ENCODE measurements at regions not wholly inside any gene's neighbourhood (a gene's known extent, or its start where the extent isn't known, plus 50 kb on each side); places are given as distances from the start of the nearest gene placed in this dataset.

GRCh38 chr9:73595036-73595545, 443.4 kb downstream of the ANXA1 start:
- H3K4me1 ChIP-seq = no peaks in the 10 kb centered on the region
- ATAC-seq (no peak), DNase-seq (no peak)
- H3K36me3 ChIP-seq = no peaks in the 10 kb centered on the region
- no peaks in the 10 kb centered on the region for H3K27me3 ChIP-seq (ENCODE audit: low read depth)
- intact Hi-C loops (cut with DNase I) = no loop called here
- TF ChIP-seq, protein P1, sequence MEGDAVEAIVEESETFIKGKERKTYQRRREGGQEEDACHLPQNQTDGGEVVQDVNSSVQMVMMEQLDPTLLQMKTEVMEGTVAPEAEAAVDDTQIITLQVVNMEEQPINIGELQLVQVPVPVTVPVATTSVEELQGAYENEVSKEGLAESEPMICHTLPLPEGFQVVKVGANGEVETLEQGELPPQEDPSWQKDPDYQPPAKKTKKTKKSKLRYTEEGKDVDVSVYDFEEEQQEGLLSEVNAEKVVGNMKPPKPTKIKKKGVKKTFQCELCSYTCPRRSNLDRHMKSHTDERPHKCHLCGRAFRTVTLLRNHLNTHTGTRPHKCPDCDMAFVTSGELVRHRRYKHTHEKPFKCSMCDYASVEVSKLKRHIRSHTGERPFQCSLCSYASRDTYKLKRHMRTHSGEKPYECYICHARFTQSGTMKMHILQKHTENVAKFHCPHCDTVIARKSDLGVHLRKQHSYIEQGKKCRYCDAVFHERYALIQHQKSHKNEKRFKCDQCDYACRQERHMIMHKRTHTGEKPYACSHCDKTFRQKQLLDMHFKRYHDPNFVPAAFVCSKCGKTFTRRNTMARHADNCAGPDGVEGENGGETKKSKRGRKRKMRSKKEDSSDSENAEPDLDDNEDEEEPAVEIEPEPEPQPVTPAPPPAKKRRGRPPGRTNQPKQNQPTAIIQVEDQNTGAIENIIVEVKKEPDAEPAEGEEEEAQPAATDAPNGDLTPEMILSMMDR (IDR thresholded peaks at IDR 0.05) = no peak
- no peak overlapping the region for H3K27ac ChIP-seq
- H3K9me3 ChIP-seq = no peaks in the 10 kb centered on the region
- no peak overlapping the region for H3K4me3 ChIP-seq

DNA sequence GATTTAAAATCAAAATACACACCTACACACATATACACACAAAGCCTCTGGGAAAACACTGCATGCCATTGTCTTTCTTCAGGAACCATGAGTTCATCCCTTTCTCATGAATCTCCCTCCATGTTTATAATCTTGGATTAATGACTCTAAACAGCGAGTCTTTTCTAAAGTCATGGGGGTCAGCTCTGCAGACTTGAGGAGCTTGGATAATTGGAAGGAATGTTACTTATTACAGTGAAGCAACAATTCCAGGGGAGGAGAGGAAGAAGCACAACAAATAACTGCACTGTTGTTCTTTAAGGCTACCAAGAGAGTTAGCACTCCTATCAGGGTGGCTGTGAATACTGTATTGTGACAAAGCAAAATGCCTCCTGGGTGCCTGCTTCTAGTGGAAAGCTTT, 444.7 kb downstream of the ANXA1 start:
- TF ChIP-seq, protein P1 (IDR thresholded peaks at IDR 0.05) = no peak
- ATAC-seq (no peak), DNase-seq (no peak)
- Histone ChIP-seq H3K9me3 (no peaks in the 10 kb centered on the region), H3K36me3 (no peaks in the 10 kb centered on the region), H3K4me3 (no peak overlapping the region), H3K27ac (no peak overlapping the region), H3K27me3 (ENCODE audit: low read depth) (no peaks in the 10 kb centered on the region), H3K4me1 (no peaks in the 10 kb centered on the region)
- intact Hi-C loops (cut with DNase I) = no loop called here

DNA sequence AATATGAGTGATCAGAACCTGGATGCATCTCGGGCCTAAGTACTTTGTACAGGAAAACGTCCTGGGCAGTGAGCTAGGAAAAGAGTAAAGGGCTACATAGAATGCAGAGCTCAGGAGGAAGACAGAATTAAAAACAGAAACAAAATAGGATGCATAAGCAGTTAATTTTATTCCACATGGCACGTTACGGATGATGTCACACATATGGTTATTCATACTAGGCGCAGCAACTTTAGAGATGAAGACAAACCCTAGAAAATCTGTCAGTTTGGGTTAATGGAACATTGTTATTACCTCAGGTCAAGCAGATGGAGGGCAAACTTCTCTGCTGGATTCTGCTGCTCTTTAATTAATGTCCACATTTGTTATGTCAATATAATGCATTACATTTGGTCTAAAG, 445.4 kb downstream of the ANXA1 start:
- no peaks in the 10 kb centered on the region for H3K4me1 ChIP-seq
- no peaks in the 10 kb centered on the region for H3K9me3 ChIP-seq
- no peak overlapping the region for H3K4me3 ChIP-seq
- no peaks in the 10 kb centered on the region for H3K36me3 ChIP-seq
- H3K27ac ChIP-seq = no peak overlapping the region
- DNase-seq (no peak), ATAC-seq (no peak)
- H3K27me3 ChIP-seq (ENCODE audit: low read depth) = no peaks in the 10 kb centered on the region
- TF ChIP-seq, protein P1 (IDR thresholded peaks at IDR 0.05) = no peak
- intact Hi-C loops (cut with DNase I) = no loop called here

DNA sequence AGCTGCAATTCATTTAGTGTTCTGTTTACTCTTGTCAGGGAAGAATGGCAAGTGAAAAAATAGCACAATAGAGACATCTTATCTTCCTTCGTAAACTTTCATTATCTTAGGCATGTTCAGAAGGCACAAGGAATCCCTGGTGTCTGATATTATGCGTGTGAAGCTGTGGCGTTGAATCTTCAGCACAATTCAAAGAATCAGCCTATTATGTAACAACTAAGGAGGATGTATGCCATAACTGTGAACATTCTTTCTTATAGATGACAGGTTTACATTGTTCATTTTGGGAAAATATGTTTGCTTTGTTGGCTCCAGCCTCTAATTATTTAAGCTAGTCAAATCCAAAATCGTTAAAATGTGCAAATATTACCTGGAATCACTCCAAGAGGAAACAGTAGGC, 446.1 kb downstream of the ANXA1 start:
- ATAC-seq = no peak
- no peaks in the 10 kb centered on the region for H3K9me3 ChIP-seq
- H3K4me3 ChIP-seq = no peak overlapping the region
- intact Hi-C loops (cut with DNase I) = no loop called here
- DNase-seq = no peak
- TF ChIP-seq, protein P1 (IDR thresholded peaks at IDR 0.05) = no peak
- no peak overlapping the region for H3K27ac ChIP-seq
- no peaks in the 10 kb centered on the region for H3K4me1 ChIP-seq
- H3K36me3 ChIP-seq = no peaks in the 10 kb centered on the region
- H3K27me3 ChIP-seq (ENCODE audit: low read depth) = no peaks in the 10 kb centered on the region

GRCh38 chr9:73609381-73609780, 457.7 kb downstream of the ANXA1 start:
- Histone ChIP-seq H3K9me3 (no peaks in the 10 kb centered on the region), H3K4me3 (no peak overlapping the region), H3K27ac (no peak overlapping the region), H3K4me1 (no peaks in the 10 kb centered on the region), H3K27me3 (ENCODE audit: low read depth) (no peaks in the 10 kb centered on the region), H3K36me3 (no peaks in the 10 kb centered on the region)
- TF ChIP-seq, protein P1 (IDR thresholded peaks at IDR 0.05) = no peak
- ATAC-seq = no peak
- intact Hi-C loops (cut with DNase I) = no loop called here
- no peak for DNase-seq

DNA sequence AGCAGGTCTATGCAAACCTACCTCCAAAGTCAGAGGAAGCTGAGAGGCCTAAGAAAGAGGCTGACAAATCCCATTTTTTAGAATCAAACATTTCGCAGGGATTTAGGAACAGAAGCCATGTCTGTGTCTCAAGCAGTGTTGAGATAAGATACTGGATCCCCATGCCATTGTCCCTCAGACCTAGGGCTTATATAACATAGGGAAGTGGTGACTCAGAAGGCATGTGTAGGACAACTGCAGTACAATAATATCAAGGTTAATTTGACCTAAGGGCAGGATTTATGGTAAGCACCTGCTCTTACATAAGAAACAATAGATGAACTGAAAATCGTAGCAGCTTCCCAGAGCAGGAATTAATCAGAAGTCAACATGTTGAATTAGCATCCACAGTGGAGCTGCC, 459.4 kb downstream of the ANXA1 start:
- TF ChIP-seq, protein P1 (IDR thresholded peaks at IDR 0.05) = no peak
- H3K36me3 ChIP-seq = no peaks in the 10 kb centered on the region
- no peaks in the 10 kb centered on the region for H3K4me1 ChIP-seq
- no peak for ATAC-seq
- no peak overlapping the region for H3K27ac ChIP-seq
- no peaks in the 10 kb centered on the region for H3K27me3 ChIP-seq (ENCODE audit: low read depth)
- no peak for DNase-seq
- intact Hi-C loops (cut with DNase I) = no loop called here
- no peak overlapping the region for H3K4me3 ChIP-seq
- H3K9me3 ChIP-seq = no peaks in the 10 kb centered on the region

All from lower lobe of right lung (tissue), 2 donors.